SK-N-SH (cell line): ENCODE measurements at regions not wholly inside any gene's neighbourhood (a gene's known extent, or its start where the extent isn't known, plus 50 kb on each side); places are given as distances from the start of the nearest gene placed in this dataset.

ENCODE experiments used
- EP300 ChIP-seq, 2 experiments: IDR thresholded peaks; 2 replicates each; pipeline versions ENCODE4 v1.4.0 to v1.6.1; 2012; ENCODE audit warnings: borderline replicate concordance in 1 of 2, low read depth in 1 of 2, low read length in 1 of 2
- TEAD4 ChIP-seq: IDR thresholded peaks from 2 replicates; pipeline ENCODE4 v1.4.0; 2012; ENCODE audit warnings: mild to moderate bottlenecking, borderline replicate concordance; ENCODE audit not compliant: insufficient read depth
- YY1 ChIP-seq: IDR thresholded peaks from 2 replicates; pipeline ENCODE4 v1.4.0; 2012; ENCODE audit warnings: low read depth, mild to moderate bottlenecking
- TF ChIP-seq, protein P1 (sequence below): fragments of 200-600 bp; sonication (generic); IDR thresholded peaks from 2 replicates; pipeline ENCODE4 v1.6.1; 2017; ENCODE audit warnings: antibody characterized with exemption, mild to moderate bottlenecking, moderate library complexity
- TF ChIP-seq, protein P2 (sequence below): IDR thresholded peaks from 2 replicates; pipeline ENCODE4 v1.4.0; 2012; ENCODE audit warnings: low read depth

DNA sequence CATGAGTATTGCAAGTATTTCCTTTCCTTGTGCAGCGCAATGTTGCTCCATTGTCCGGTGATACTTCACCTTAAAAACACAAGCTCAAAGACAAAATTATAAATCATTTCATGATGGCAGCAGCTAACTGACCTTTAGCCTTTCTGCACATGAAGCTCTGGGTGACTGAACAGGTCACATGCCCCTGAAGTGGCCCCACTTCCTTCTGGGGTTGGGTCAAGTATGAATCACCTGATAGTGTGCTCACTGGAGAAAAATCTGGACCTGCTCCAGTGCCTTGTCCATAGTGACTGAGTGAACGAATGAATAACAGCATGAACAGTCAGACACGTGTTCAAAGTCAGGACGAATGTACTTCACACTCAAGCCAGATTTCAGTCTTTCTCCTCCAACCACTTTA lies 658.9 kb downstream of the NPHP4 start:
- TF ChIP-seq YY1 = no peak
- TF ChIP-seq, protein P1, sequence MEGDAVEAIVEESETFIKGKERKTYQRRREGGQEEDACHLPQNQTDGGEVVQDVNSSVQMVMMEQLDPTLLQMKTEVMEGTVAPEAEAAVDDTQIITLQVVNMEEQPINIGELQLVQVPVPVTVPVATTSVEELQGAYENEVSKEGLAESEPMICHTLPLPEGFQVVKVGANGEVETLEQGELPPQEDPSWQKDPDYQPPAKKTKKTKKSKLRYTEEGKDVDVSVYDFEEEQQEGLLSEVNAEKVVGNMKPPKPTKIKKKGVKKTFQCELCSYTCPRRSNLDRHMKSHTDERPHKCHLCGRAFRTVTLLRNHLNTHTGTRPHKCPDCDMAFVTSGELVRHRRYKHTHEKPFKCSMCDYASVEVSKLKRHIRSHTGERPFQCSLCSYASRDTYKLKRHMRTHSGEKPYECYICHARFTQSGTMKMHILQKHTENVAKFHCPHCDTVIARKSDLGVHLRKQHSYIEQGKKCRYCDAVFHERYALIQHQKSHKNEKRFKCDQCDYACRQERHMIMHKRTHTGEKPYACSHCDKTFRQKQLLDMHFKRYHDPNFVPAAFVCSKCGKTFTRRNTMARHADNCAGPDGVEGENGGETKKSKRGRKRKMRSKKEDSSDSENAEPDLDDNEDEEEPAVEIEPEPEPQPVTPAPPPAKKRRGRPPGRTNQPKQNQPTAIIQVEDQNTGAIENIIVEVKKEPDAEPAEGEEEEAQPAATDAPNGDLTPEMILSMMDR = no peak
- no peak for TF ChIP-seq TEAD4
- TF ChIP-seq, protein P2, sequence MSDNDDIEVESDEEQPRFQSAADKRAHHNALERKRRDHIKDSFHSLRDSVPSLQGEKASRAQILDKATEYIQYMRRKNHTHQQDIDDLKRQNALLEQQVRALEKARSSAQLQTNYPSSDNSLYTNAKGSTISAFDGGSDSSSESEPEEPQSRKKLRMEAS = no peak
- no peak for TF ChIP-seq EP300 (IDR thresholded peaks at IDR 0.05; ENCODE audit: borderline replicate concordance in 1 of 2, low read depth in 1 of 2, low read length in 1 of 2)
